GM12873 (cell line): ENCODE measurements at regions not wholly inside any gene's neighbourhood (a gene's known extent, or its start where the extent isn't known, plus 50 kb on each side); places are given as distances from the start of the nearest gene placed in this dataset.

ENCODE experiments used
- CTCF ChIP-seq: IDR thresholded peaks from 2 replicates; pipeline ENCODE4 v1.5.1; 2012; ENCODE audit warnings: low read depth, mild to moderate bottlenecking, moderate library complexity, low read length, control low read depth; ENCODE audit not compliant: insufficient read depth; ENCODE audit errors: missing control alignments

- TF ChIP-seq CTCF: no peak
Observed at GRCh38 chr13:73657821-73658540, 476.2 kb downstream of the KLF12 start.

GRCh38 chr13:73656863-73657262, 477.3 kb downstream of the KLF12 start:
- TF ChIP-seq CTCF: no peak

- TF ChIP-seq CTCF: no peak
Observed at GRCh38 chr13:73653688-73654087, 480.5 kb downstream of the KLF12 start.

- TF ChIP-seq CTCF: no peak
Observed at GRCh38 chr13:73647417-73647816, 486.8 kb downstream of the KLF12 start.

GRCh38 chr13:73635166-73635787, 498.9 kb downstream of the KLF12 start:
- TF ChIP-seq CTCF: no peak

GRCh38 chr13:73633817-73634460, 500.3 kb downstream of the KLF12 start:
- TF ChIP-seq CTCF: no peak

- no peak for TF ChIP-seq CTCF
Observed at GRCh38 chr13:73631411-73631810, 502.8 kb downstream of the KLF12 start.
